HG02970 (cell line): ENCODE measurements at regions not wholly inside any gene's neighbourhood (a gene's known extent, or its start where the extent isn't known, plus 50 kb on each side); places are given as distances from the start of the nearest gene placed in this dataset.

Experiments
- ATAC-seq: cut with Tn5 transposase; IDR thresholded peaks from one replicate; pipeline ENCODE4 v1.9.1; 2021; ENCODE audit warnings: mild to moderate bottlenecking, moderate library complexity, moderate number of reproducible peaks; ENCODE audit not compliant: unreplicated experiment, low FRiP score

- ATAC-seq, result peak; percentile 64
Measured at GRCh38 chr14:62079038-62079437, 316.8 kb downstream of the SNAPC1 start.

- ATAC-seq, result peak; percentile 85
Measured at GRCh38 chr14:62081012-62081612, 318.9 kb downstream of the SNAPC1 start.

- ATAC-seq, result no peak
Measured at GRCh38 chr14:62081951-62082350, 319.7 kb downstream of the SNAPC1 start.

GRCh38 chr14:62082779-62083178 is 320.6 kb downstream of the SNAPC1 start:
- ATAC-seq, result no peak

- ATAC-seq, result no peak
Measured at GRCh38 chr14:62084020-62084419, 321.8 kb downstream of the SNAPC1 start.

GRCh38 chr14:62087191-62087590 is 325.0 kb downstream of the SNAPC1 start:
- no peak for ATAC-seq

GRCh38 chr14:62093736-62094135 is 331.5 kb downstream of the SNAPC1 start:
- no peak for ATAC-seq

- no peak for ATAC-seq
Measured at GRCh38 chr14:62097072-62097471, 334.9 kb downstream of the SNAPC1 start.

GRCh38 chr14:62097824-62098223 is 335.6 kb downstream of the SNAPC1 start:
- no peak for ATAC-seq

GRCh38 chr14:62098357-62098756 is 336.1 kb downstream of the SNAPC1 start:
- ATAC-seq, result no peak

GRCh38 chr14:62099091-62099490 is 336.9 kb downstream of the SNAPC1 start:
- ATAC-seq, result no peak

- no peak for ATAC-seq
Measured at GRCh38 chr14:62101189-62101588, 339.0 kb downstream of the SNAPC1 start.

- no peak for ATAC-seq
Measured at GRCh38 chr14:62101673-62102348, 339.6 kb downstream of the SNAPC1 start.

GRCh38 chr14:62102349-62102725 is 340.1 kb downstream of the SNAPC1 start:
- no peak for ATAC-seq

- no peak for ATAC-seq
Measured at GRCh38 chr14:62103464-62103863, 341.2 kb downstream of the SNAPC1 start.

GRCh38 chr14:62110941-62111340 is 348.7 kb downstream of the SNAPC1 start:
- ATAC-seq, result no peak

GRCh38 chr14:62117010-62117750 is 355.0 kb downstream of the SNAPC1 start:
- peak; percentile 90 for ATAC-seq

GRCh38 chr14:62117751-62118105 is 355.5 kb downstream of the SNAPC1 start:
- ATAC-seq, result no peak

- ATAC-seq, result no peak
Measured at GRCh38 chr14:62118461-62118860, 356.2 kb downstream of the SNAPC1 start.

GRCh38 chr14:62118871-62119270 is 356.7 kb downstream of the SNAPC1 start:
- no peak for ATAC-seq

GRCh38 chr14:62123961-62124360 is 361.7 kb downstream of the SNAPC1 start:
- no peak for ATAC-seq

- ATAC-seq, result no peak
Measured at GRCh38 chr14:62125793-62126192, 363.6 kb downstream of the SNAPC1 start.
